NCI-H146 treated with DMSO at 0.1 percent for 48 hours (cell line): ENCODE measurements at regions not wholly inside any gene's neighbourhood (a gene's known extent, or its start where the extent isn't known, plus 50 kb on each side); places are given as distances from the start of the nearest gene placed in this dataset.

Experiments used
- DNase-seq: peaks from one replicate; lab custom pipeline; 2025; ENCODE audit not compliant: unreplicated experiment; lab: John Stamatoyannopoulos, UW

GRCh38 chr2:145184741-145185651 is 665.1 kb upstream of the ZEB2 start:
- no peak for DNase-seq

- DNase-seq: no peak
Observed at GRCh38 chr2:145169285-145169684, 649.4 kb upstream of the ZEB2 start.

GRCh38 chr2:145168091-145168490 is 648.2 kb upstream of the ZEB2 start:
- DNase-seq: no peak

DNA sequence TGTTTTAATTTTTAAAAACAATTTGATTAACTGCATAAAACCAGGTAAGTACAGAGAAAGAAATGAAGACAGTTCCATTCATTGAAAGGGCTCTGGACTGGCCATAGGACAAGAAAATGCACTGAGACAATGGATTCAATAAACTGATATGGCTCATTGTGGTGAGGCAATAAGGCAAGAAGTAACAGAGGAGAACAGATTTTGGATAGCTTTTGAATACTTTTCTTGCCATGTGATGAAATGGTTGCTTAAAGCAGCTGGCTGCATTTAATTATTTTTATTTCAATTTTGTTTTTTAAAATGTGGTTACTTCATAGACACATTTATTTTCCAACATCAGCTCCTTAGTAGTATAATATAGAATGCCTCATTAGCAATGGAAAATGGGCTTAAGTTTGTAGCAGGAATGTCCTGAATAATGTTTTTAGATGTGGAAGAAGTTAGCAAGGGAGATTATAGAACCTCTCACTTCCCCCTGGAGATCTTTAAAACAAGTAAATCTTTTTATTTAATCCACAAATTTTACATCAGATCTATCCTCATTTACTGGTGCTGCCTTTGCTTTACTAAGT is 646.9 kb upstream of the ZEB2 start:
- DNase-seq: no peak

DNA sequence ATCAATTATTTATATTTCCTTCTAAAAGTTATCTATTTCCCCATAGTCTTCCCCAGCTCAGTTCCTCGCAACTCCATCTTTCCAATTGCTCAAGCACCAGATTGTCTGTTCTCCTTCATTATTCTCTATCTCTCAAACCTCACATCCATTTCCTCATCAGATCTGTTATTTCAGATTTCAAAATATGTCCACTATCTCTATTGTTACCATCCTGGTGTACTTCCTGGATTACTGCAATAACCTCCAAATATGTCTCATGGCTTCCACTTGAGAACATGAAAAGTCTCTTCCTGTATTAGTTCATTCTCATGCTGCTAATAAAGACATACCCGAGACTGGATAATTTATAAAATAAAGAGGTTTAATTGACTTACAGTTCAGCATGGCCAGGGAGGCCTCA is 641.7 kb upstream of the ZEB2 start:
- DNase-seq: no peak

GRCh38 chr2:145160855-145161254 is 640.9 kb upstream of the ZEB2 start:
- no peak for DNase-seq

DNA sequence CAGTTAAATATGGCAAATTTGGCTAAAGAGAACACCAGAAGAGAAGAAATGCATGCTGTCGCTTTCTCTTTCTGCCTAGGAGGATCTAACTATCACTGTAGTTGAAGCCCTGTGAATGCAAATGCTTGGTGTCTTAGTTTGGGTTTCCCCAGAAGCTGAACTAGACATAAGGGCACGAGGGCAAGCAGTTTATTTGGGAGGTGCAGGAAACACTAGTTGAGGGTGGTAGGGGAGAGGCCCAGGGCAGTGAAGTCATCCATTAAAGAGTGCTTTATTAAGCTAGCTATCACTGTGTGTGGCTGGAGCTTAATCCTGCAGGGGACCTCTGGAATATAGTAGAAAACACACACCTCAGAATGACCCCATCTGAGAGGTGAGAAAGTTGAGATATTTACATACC is 639.8 kb upstream of the ZEB2 start:
- DNase-seq: no peak

- no peak for DNase-seq
Observed at GRCh38 chr2:145157741-145158591, 638.0 kb upstream of the ZEB2 start.

DNA sequence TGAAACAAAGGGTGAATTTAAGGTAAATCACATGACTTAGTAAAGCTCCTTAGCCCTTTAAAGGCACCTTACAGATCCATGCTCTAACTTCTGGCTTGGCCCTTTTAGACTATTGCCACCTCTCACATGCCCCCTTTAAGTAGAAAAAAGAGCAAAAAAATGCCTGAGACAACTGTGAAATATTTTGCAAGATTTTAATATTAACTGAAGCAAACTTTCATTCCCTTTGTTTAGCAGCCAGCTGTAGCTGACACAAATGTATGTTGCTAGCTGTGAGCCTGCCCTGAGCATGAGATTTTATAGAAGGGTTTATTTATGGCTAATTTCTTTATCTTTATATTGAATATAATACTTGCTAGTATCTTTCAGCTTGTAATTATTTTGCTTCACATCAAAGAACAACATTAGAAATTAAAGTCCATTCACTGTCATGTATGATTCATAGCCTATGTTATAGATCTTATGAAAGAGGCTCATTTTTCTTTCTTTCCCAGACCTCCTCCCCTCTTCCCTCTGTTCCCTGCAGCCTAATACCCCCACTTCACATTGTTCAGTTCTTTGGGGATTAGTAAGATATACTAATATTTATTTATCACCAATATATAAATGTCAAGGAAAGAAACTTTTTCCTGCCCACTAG is 637.2 kb upstream of the ZEB2 start:
- no peak for DNase-seq

DNA sequence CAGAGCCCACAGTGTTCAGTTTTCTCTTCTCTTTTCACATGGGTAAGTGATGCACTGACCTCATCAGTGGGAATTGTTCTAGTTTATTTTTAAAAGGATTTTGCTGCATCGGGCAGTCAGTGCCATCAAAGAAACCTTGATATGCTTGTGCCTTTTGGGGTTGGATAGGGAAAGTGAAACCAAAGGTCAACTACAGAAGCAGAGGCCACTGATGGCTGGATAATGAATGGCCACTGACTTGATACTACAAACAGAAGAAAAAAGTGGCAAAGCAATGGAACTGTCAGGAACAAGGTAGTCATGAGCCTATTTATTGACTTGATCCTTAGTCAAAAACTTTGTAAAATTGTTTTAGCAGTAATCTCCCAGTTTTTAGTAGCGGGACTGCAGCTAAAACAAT is 636.3 kb upstream of the ZEB2 start:
- DNase-seq: no peak

GRCh38 chr2:145155196-145155595 is 635.3 kb upstream of the ZEB2 start:
- no peak for DNase-seq

DNA sequence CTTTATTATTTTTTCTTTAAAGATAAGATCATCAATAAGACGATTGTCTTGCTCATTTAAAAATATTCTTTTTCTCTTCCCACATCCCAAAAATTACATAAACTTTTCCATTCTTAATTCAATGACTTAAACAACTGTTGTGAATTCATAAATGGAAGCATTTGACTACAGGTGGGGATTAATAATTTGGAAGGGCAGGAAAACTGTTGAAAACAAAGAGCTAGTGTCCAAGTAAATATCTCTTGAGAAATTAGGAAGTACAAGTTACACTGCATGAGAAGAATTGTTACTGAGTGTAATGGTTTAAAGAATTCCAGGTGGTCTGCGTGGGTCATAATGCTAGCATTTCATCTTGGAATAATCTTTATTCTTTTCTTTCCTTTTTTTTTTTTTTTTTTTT is 634.8 kb upstream of the ZEB2 start:
- no peak for DNase-seq

GRCh38 chr2:145146691-145147090 is 626.8 kb upstream of the ZEB2 start:
- no peak for DNase-seq

DNA sequence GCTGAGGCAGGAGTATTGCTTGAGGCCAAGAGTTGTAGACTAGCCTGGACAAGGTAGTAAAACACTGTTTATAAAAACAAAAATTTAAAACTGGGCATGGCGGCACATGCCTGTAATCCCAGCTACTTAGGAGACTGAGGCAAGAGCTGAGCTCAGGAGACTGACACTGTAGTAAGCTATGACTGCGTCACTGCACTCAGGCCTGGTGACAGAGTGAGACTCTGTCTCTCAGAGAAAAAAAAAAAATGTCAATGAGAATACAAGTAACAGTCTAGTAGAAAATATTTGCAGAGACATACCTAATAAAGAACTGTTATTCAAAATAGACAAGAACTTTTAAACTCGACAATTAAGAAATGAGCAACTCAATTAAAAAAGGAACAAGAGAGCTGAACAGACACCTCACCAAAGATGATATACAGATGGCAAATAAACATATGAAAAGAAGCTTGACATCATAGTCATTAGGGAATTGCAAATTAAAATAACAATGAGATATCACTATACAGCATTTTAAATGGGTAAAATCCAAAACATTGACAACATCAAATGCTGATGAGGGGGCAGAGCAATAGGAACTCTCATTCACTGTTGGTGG is 624.3 kb upstream of the ZEB2 start:
- DNase-seq: no peak

- no peak for DNase-seq
Observed at GRCh38 chr2:145141981-145142380, 622.1 kb upstream of the ZEB2 start.

GRCh38 chr2:145140658-145141057 is 620.7 kb upstream of the ZEB2 start:
- no peak for DNase-seq

DNA sequence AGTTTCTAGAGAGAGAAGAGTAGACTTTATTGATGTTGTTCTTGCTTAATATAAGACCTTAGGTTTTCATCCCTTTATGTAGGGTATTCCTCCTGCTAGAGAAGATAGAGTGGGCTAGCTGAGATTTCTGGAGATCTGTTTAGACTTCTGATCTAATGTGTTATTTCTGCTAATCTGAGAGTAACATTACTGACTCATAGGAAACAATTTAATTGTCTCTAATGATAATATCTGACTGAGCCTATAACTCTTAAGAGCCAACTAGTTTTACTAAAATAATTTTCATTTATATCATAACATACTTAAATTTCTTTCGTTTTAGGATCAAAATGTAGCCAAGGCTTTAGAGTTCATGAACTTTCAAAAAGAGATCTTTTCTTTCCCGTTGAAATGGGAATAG is 618.7 kb upstream of the ZEB2 start:
- DNase-seq: no peak

DNA sequence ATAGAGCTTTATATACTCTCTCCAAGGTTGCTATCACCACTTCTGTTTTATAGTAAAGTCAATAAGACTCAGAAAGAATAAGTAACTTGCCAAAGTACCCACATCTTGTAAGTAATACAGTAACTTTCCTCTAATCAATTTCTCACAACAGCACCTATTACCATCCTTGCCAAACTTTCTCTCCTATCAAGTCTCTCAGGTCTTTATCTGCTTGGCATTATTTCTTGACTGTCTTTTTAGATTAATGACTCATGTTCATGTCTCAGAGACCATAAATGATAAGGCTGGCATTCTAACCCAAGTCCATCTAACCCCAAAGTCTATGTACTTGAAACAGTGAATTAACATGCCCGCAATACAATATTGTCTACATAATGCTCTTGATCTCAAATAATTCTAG is 618.0 kb upstream of the ZEB2 start:
- DNase-seq: no peak

DNA sequence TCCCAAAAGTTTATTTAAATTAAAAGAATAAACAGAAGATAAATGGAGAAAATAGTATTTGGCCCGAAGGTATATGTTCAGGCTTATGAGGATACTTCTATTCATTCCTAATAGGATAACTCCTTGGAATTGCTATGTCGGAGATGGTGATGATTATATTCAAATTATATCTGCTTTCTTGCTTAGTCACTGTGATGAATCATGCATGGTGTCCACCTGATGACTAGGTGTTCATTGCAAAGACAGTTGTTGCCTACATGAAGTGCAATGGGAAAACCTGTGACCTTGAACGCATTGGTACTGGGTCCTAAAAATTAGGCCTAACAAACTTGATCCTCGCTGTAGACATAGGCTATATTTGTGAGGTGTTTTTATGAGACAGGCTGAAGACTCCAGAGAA is 617.3 kb upstream of the ZEB2 start:
- DNase-seq: no peak

DNA sequence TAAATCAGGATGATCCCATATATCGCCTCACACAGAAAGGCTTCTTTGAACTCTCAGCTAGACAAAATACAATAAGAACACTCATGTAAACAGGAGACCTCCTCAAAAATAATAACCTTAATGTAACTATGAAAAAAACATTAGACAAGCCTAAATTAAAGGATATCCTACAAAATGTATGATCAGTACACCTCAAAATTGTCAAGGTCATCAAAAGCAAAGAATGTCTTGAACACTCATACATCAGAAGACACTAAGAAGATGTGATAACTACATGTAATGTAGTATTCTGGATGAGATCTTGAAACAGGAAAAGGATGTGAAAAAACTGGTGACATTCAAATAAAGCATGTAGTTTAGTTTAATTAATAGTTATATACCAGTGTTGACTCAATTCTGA is 616.8 kb upstream of the ZEB2 start:
- DNase-seq: no peak

- DNase-seq: no peak
Observed at GRCh38 chr2:145126146-145126545, 606.2 kb upstream of the ZEB2 start.
